Panc1 (cell line): ENCODE measurements at regions not wholly inside any gene's neighbourhood (a gene's known extent, or its start where the extent isn't known, plus 50 kb on each side); places are given as distances from the start of the nearest gene placed in this dataset.

Experiments
- POLR2AphosphoS5 ChIP-seq: IDR thresholded peaks from 2 replicates; pipeline ENCODE4 v1.6.1; 2012; ENCODE audit warnings: mild to moderate bottlenecking, low read depth, low read length, moderate library complexity
- REST ChIP-seq, 2 experiments: IDR thresholded peaks; 2 replicates each; pipeline ENCODE4 v1.6.1; 2011 to 2012; ENCODE audit warnings: low read depth in 2 of 2, control low read depth in 1 of 2, low read length in 1 of 2, mild to moderate bottlenecking in 1 of 2, moderate library complexity in 1 of 2; ENCODE audit not compliant: insufficient read depth in 1 of 2
- SIN3A ChIP-seq: IDR thresholded peaks from 2 replicates; pipeline ENCODE4 v1.6.1; 2012; ENCODE audit warnings: low read depth, mild to moderate bottlenecking, low read length, moderate library complexity, borderline replicate concordance; ENCODE audit not compliant: insufficient read depth
- TCF7L2 ChIP-seq: IDR thresholded peaks from 2 replicates; pipeline ENCODE4 v1.6.1; 2011; ENCODE audit warnings: mild to moderate bottlenecking, low read depth, low read length, inconsistent platforms
- TF ChIP-seq, protein P1 (sequence below): fragments of 450-650 bp; IDR thresholded peaks from 2 replicates; pipeline ENCODE4 v1.5.1; 2017; ENCODE audit warnings: mild to moderate bottlenecking

DNA sequence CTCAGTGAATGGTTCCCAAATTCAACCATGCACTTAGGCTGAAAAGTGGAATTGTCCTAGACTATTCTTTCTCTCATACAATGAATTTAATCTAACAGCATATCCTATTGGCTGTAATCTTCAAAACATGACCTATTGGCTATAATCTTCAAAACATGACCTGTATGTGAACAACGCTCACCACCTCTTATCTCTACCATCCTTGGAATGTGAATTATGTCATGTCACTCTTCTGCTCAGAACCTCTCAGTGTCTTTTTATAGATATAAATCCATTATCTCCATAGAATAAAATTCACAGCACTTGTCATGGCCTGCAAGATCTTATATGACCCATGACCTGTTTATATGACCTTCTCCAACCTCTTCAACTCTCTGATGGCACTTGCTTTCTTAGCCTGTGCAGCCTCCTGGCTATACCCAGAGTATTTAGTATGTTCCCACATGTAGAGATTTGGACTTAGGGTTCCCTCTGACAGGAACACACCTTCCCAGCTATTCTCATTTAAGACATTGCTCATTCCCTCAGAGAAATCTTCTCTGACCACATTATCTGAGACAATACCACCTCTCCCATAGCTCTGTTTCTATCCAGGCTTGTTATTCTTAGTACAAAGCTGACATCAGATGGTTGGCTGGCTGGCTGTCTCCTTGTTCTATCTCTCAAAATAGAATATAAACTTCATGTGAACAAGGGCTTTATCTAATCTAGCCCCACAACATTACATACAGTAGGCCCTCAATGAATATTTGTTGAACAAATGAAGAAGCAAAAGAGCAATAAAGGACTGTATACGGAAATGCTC, 275.0 kb upstream of the PREP start:
- TF ChIP-seq, protein P1, sequence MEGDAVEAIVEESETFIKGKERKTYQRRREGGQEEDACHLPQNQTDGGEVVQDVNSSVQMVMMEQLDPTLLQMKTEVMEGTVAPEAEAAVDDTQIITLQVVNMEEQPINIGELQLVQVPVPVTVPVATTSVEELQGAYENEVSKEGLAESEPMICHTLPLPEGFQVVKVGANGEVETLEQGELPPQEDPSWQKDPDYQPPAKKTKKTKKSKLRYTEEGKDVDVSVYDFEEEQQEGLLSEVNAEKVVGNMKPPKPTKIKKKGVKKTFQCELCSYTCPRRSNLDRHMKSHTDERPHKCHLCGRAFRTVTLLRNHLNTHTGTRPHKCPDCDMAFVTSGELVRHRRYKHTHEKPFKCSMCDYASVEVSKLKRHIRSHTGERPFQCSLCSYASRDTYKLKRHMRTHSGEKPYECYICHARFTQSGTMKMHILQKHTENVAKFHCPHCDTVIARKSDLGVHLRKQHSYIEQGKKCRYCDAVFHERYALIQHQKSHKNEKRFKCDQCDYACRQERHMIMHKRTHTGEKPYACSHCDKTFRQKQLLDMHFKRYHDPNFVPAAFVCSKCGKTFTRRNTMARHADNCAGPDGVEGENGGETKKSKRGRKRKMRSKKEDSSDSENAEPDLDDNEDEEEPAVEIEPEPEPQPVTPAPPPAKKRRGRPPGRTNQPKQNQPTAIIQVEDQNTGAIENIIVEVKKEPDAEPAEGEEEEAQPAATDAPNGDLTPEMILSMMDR, result no peak
- TF ChIP-seq POLR2AphosphoS5 (no peak), REST (IDR thresholded peaks at IDR 0.05; ENCODE audit: insufficient read depth in 1 of 2, low read depth in 2 of 2, low read length in 1 of 2) (no peak), SIN3A (no peak), TCF7L2 (no peak)
